HG03097 (cell line): ENCODE measurements at regions not wholly inside any gene's neighbourhood (a gene's known extent, or its start where the extent isn't known, plus 50 kb on each side); places are given as distances from the start of the nearest gene placed in this dataset.
"Not testable (repeated sequence)": the region's sequence is repeated elsewhere in the genome, so short reads cannot be mapped to it uniquely, and the experiment has no call there.

Experiments
- ATAC-seq: cut with Tn5 transposase; IDR thresholded peaks from one replicate; pipeline ENCODE4 v1.9.1; 2021; ENCODE audit not compliant: unreplicated experiment, low FRiP score

GRCh38 chr22:48911647-48912046, 916.0 kb downstream of the BRD1 start:
- not testable (repeated sequence) for ATAC-seq

DNA sequence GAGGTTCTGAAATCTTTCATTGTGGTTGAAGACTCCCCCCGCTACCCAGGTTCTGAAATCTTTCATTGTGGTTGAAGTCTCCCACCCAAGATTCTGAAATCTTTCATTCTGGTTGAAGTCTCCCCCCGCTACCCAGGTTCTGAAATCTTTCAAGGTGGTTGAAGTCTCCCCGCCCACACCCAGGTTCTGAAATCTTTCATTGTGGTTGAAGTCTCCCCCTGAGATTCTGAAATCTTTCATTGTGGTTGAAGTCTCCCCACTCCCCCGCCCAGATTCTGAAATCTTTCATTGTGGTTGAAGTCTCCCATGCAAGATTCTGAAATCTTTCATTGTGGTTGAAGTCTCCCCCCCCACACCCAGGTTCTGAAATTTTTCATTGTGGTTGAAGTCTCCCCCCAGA, 916.6 kb downstream of the BRD1 start:
- not testable (repeated sequence) for ATAC-seq

DNA sequence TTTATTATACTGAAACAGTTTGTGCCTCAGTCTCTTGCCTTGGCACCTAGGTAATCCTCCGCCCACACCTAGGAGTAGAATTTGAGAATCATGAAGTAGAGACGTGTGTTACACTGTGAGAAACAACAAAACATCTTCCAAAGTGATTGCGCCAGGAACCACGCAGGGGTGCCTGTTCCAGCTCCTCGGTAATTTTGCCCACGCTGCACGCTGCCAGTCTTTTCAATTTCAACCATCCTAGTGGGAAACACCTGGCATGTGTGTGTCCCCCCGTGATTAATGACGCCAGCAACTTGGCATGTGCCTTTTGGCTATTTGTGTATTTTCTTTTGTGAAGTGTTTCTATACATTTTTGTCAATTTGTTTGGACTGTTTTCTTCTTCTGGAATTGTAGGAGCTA, 919.1 kb downstream of the BRD1 start:
- ATAC-seq, result no peak

DNA sequence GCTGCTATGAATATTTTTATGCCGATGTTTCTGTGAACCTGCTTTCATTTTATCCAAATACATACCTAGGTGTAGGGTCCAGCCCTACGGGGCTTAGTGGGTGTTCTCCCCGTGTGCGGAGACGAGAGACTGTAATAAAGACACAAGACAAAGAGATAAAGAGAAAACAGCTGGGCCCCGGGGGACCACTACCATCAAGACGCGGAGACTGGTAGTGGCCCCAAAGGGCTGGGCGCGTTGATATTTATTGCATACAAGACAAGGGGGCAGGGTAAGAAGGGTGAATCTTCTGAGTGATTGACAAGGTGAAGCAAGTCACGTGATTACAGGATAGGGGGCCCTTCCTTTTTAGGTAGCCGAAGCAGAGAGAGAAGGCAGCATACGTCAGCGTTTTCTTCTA, 920.1 kb downstream of the BRD1 start:
- ATAC-seq, result no peak

DNA sequence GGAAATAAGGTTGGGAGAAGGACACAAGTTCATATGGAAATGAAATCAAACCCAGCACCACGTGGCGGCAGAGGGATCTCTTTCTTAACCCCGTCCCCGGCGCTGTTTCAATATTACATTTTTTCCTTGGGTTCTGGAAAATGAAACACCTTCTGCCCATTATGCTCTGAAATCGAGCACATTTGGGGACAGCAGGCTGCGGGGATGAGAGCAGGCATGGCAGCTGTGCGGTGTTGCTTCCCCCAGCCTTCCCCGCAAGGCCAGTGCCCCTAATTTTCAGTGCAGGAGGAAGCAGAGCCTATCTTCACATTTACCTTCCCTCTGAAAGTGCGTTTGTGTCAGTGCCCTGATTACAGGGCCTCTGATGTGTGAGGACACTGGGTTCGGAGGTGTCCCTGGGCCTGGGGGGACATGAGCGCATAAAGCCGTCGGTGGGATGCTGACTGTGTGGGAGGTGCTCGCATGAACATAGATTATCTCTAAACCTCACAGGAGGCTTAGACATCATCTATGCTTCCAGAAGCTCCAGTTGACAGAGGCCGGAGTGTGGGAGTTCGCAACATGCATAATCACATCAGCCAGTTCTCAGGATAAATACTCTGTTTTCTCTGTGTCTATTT, 921.3 kb downstream of the BRD1 start:
- ATAC-seq, result no peak

DNA sequence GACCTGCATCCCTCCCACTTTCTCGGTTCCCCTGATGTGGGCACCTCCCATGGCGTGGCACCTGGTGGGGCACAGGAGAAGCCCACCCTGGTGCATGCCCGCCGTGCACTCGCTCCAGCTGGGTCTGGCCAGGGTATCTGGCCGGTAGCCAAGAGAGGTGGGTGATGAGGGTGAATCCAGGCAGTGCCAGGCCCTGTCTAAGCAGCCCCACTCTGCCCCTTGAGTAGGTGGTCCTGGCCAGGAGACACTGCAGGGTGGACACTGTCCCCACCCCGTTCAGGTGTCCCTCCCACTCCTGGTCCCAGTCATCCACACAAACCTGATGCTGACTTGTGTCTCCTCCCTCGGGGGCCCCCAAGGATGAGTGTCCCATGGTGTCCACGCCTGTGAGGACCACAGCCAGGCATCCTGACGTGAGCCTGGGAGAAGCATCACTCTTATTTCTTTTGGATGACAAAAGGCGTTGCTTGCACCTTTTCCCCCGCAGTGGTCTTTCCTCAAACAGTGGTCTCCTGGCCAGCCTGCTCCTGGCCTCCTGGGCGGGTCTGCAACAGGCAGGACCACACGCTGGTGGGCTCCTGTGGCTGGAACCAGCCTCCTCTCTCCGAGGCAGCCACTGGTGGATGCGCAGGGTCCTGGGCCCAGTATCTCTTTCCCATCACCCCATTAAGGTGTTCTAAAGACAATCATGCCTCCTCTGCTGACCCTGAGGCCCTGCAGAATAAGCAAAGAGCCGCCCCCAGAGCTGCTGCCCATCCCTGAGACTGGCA, 922.3 kb downstream of the BRD1 start:
- no peak for ATAC-seq

- no peak for ATAC-seq
Measured at GRCh38 chr22:48902983-48903650, 924.6 kb downstream of the BRD1 start.

DNA sequence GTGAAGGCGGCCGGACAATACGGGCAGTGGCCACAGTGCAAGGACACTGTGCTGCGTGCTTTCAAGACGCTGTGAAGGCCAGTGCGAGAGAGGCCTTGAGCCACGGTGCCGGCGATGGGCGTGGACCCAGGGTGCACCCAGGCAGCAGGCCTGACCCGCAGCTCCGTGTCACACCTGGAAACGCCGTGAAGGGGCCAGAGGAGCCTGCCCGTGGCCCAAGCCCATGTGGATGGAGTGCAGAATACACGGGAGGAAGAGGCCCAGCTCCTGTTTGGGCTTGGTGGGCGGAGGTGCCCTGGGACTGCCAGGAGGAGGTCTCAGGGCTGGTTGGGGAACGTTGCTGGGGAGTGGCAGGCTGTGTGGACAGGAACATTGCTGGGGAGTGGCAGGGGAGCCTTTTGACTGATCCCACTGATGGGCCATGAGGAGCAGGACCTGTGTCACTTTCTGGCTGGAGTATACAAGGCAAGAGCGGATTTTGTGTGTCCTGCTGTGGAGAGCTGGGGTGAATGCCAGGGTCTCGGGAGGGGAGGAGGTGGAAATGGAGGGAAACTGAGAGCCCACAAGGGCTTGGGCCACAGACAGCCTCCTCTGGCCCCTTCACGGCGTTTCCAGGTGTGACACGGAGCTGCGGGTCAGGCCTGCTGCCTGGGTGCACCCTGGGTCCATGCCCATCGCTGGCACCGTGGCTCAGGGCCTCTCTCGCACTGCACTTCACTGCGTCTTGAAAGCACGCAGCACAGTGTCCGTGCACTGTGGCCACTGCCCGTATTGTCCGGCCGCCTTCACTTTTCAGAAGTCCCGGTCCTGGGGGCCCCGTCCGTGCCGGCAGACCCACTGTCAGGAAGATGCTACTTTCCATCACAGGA, 925.4 kb downstream of the BRD1 start:
- ATAC-seq, result no peak

GRCh38 chr22:48901324-48901723, 926.3 kb downstream of the BRD1 start:
- ATAC-seq, result no peak

- ATAC-seq, result no peak
Measured at GRCh38 chr22:48900626-48901025, 927.0 kb downstream of the BRD1 start.

DNA sequence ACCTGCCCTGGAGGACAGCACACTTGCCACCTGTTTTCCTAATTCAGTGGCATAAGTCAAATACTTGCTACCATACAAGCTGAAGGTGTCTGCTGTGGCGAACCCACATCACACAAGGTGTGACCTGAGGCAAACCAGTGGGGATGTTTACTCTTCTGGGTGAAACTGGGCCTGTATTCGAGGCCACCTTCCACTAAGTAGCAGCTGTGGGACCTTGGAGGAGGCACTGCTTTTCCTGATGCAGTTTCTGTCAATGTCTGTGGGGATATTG, 927.4 kb downstream of the BRD1 start:
- ATAC-seq, result no peak

DNA sequence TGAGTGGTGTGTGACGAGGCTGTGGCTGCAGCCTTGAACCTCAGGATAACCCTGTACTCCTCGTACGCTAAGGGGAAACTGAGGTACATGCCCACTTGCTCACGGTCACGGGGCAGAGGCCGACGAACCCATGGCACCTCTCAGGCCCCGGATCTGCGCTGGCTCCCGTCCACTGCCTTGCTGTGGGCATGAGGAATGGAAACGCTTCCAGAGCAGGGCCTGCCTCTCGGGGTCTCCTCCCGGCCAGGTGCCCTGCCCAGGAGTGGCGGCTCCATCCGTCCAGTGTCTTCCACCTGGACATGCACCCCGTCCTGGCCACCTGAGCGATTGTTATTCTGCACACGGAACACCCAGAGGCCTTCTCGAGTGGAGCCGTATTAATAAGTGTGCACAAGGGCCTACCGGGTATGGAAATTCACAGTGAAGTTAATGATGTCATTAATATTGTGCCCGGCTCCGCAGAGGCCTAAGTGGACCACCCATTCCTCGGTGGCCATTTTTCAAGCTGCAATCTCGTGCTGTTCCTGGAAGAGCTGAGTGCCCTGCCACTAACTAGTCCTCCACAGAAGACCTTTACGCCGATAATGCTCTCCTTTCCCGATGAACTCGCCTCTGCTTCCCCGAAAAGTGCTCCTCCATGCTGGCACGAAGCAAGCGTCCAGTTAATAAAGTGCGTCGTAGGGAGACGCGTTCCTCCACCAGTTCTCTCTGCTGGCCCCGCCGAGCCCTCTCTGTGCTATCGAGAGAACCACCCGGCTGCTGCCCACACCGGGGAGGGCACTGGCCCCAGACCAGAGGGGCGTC, 927.9 kb downstream of the BRD1 start:
- no peak for ATAC-seq

GRCh38 chr22:48898524-48899250, 929.0 kb downstream of the BRD1 start:
- no peak for ATAC-seq

DNA sequence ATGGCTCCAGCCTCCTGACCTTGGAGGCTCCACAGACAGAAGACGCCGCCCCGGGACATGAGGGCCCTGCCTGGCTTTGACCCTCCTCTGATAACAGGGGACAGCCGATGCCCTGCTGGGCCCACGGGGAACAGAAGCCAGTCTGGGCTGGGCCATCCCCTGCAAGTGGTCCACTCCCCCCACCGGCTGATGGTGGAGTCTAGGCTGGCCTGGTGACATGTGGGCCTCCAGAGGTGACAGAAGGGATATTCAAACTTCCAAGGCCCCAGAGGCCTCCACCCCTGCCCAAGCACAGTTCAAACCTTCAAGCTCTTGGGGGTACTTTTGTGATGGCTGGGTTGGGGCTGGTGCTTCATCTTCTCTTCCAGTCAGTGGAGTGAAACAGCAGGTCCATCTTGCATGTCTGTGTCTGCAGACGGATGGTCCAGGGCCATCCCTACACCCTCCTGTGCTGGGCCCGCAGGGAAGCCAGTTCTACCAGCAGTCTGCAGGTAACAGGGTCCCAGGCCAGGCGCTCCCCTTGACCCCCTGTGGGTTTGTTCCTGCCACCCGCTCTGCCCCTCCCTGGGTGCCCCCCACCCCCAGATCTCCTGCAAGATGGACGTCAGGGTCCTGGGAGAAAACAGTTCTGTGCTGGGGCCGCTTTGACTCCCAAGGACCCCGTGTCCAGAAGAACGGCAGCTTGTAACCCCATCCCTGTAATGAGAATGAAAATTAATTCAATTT, 929.9 kb downstream of the BRD1 start:
- no peak for ATAC-seq

DNA sequence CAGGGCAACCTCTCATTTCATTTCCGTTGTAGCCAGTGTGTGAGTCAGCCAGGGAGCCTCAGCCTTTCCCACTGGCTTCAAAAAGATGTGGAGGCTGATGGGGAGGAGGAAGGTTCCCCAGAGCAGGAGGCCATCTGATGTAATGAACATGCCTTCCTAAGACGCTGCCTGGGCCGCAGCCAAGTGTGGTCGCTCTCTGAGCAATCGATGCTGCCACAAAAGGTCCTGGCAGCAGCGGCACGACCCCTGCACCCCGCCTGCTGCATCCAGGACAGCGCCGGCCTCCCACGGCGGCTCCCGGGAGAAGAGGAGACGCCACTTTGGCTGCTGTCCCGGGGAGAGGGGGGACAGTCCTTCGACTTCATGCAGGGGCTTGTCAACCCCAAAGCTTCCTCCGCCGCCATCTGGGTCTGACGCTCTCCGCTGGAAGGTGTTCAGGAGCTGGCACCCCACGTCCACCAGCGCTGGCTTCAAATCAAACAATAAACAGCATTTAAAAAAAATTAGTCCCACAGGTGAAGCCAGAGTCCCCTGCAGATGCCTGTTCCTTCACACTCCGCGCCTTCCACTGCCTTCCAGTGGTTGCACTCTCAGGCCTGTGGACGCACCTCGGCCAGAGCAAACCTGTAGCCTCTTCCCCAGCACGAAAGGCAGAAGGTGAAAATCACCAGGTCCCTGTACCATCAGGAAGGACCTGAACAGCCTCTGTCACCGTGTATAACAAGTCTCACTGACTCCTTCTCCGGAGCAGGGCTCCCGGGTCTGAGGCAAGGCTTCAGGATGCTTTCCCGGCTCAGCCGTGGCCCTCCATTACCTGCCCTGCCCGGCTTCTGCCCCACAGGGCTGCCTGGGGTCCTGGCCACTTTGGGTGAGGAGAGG, 930.7 kb downstream of the BRD1 start:
- ATAC-seq, result no peak

DNA sequence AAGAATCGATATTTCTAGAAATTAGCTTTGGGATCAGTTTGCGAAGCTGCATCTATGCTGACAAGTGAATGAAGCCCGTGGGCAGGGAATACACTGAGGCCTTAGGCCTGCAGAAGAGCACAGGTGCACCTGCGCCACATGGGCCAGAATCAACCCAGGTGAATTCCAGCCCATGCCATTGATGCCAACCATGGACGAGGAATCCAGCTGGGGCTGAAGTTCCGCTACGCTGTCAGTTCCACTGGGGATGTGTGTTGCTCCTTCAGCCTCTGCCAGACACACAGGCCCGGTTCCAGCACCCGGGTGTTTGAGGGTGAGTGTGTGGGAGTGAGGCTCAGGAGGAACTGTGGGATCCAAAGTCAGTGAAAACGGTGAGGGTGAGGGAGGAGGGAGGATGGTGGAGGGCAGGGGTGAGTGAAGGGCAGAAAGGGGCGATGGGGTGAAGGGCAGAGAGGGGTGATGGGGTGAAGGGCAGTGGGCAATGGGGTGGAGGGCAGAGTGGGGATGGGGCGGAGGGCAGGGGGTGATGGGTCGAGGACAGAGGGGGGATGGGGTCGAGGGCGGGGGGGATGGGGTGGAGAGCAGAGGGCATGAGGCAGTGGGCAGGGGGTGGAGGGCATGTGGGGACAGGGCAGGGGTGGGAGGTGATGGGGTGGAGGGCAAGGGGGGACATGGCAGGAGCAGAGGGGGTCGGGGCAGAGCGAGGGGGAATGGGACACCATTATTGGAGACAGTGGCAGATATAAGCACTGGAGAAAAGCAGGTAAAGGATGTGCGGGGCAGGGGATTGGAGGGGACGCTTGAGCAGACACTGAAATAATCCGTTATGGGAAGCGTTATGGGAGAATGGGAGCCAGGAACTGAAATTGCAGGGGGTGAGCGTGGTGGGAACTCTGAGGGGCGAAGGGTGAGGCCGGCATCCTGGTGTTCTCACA, 931.6 kb downstream of the BRD1 start:
- ATAC-seq, result no peak

DNA sequence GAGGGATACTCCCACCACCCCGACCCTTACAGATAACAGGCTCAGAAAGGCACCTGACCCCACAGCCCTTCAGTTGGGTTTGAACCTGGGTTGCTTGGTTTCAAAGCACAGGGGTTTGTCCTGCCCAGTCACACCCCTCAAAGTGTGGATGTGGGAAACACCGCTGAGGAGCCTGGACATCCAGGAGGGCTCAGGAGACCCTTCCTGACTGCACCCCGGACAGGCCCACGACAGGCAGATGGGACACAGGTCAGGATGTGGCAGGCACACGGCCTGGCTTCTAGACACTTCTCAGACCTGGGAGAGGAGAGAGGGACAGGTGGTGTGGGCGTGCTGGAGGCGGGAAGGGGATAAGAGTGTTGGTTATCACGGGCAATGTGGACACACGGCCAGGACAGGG, 932.3 kb downstream of the BRD1 start:
- ATAC-seq, result no peak
